Glutamatergic neuron (in vitro differentiated cells): ENCODE measurements at regions not wholly inside any gene's neighbourhood (a gene's known extent, or its start where the extent isn't known, plus 50 kb on each side); places are given as distances from the start of the nearest gene placed in this dataset.

Experiments
- DNase-seq: peaks from one replicate; pipeline ENCODE4 v3.0.0; 2022
- H3K27ac Mint-ChIP-seq: one replicate; pipeline ENCODE4 v1.8.0; 2020; ENCODE audit warnings: mild to moderate bottlenecking, mixed read lengths, inconsistent platforms; ENCODE audit not compliant: unreplicated experiment
- H3K27me3 Mint-ChIP-seq: one replicate; pipeline ENCODE4 v1.8.0; 2020; ENCODE audit warnings: mild to moderate bottlenecking, moderate library complexity, mixed read lengths, inconsistent platforms; ENCODE audit not compliant: unreplicated experiment
- H3K36me3 Mint-ChIP-seq: one replicate; pipeline ENCODE4 v1.8.0; 2020; ENCODE audit warnings: mild to moderate bottlenecking, mixed read lengths, inconsistent platforms; ENCODE audit not compliant: unreplicated experiment
- H3K4me1 Mint-ChIP-seq: one replicate; pipeline ENCODE4 v1.8.0; 2020; ENCODE audit warnings: mild to moderate bottlenecking, low read depth, mixed read lengths, inconsistent platforms; ENCODE audit not compliant: unreplicated experiment
- H3K4me3 Mint-ChIP-seq: one replicate; pipeline ENCODE4 v1.8.0; 2020; ENCODE audit warnings: mild to moderate bottlenecking, mixed read lengths, inconsistent platforms; ENCODE audit not compliant: unreplicated experiment
- H3K9me3 Mint-ChIP-seq: one replicate; pipeline ENCODE4 v1.8.0; 2020; ENCODE audit warnings: mild to moderate bottlenecking, moderate library complexity, mixed read lengths, inconsistent platforms; ENCODE audit not compliant: unreplicated experiment
- CTCF ChIP-seq: fragments of 200-600 bp; sonication (generic); IDR thresholded peaks from one replicate; pipeline ENCODE4 v1.5.0; 2021; ENCODE audit not compliant: partially characterized antibody, unreplicated experiment

GRCh38 chr6:965343-965742, 272.4 kb upstream of the EXOC2 start:
- TF ChIP-seq CTCF = no peak
- H3K4me3 Mint-ChIP-seq = no peak overlapping the region
- no peak overlapping the region for H3K27ac Mint-ChIP-seq
- H3K36me3 Mint-ChIP-seq = no peaks in the 10 kb centered on the region
- H3K27me3 Mint-ChIP-seq = peaks cover 4% of the 10 kb centered on the region
- no peak for DNase-seq
- H3K4me1 Mint-ChIP-seq = peaks cover 8% of the 10 kb centered on the region
- H3K9me3 Mint-ChIP-seq = no peaks in the 10 kb centered on the region

- H3K27ac Mint-ChIP-seq = no peak overlapping the region
- H3K4me3 Mint-ChIP-seq = no peak overlapping the region
- DNase-seq = no peak
- no peaks in the 10 kb centered on the region for H3K36me3 Mint-ChIP-seq
- TF ChIP-seq CTCF = no peak
- no peaks in the 10 kb centered on the region for H3K9me3 Mint-ChIP-seq
- H3K27me3 Mint-ChIP-seq = peaks cover 2% of the 10 kb centered on the region
- H3K4me1 Mint-ChIP-seq = peaks cover 11% of the 10 kb centered on the region
Measured at GRCh38 chr6:963456-963855, 270.5 kb upstream of the EXOC2 start.

- no peaks in the 10 kb centered on the region for H3K9me3 Mint-ChIP-seq
- peaks cover 4% of the 10 kb centered on the region for H3K36me3 Mint-ChIP-seq
- H3K4me1 Mint-ChIP-seq = peaks cover 11% of the 10 kb centered on the region
- no peak overlapping the region for H3K4me3 Mint-ChIP-seq
- peaks cover 2% of the 10 kb centered on the region for H3K27me3 Mint-ChIP-seq
- no peak overlapping the region for H3K27ac Mint-ChIP-seq
- DNase-seq = no peak
- TF ChIP-seq CTCF = no peak
Measured at GRCh38 chr6:961407-961960, 268.5 kb upstream of the EXOC2 start.

GRCh38 chr6:960356-960755, 267.4 kb upstream of the EXOC2 start:
- Mint-ChIP-seq H3K27ac (no peak overlapping the region), H3K36me3 (peaks cover 4% of the 10 kb centered on the region), H3K4me3 (no peak overlapping the region), H3K4me1 (peaks cover 11% of the 10 kb centered on the region), H3K9me3 (no peaks in the 10 kb centered on the region), H3K27me3 (peaks cover 3% of the 10 kb centered on the region)
- TF ChIP-seq CTCF = no peak
- DNase-seq = no peak

GRCh38 chr6:958488-958887, 265.5 kb upstream of the EXOC2 start:
- Mint-ChIP-seq H3K27ac (peak overlapping the region; percentile 57), H3K36me3 (peaks cover 4% of the 10 kb centered on the region), H3K9me3 (no peaks in the 10 kb centered on the region), H3K4me3 (no peak overlapping the region), H3K4me1 (peaks cover 11% of the 10 kb centered on the region), H3K27me3 (peaks cover 2% of the 10 kb centered on the region)
- no peak for DNase-seq
- no peak for TF ChIP-seq CTCF
